Vagina (tissue), 2 donors: ENCODE measurements at regions not wholly inside any gene's neighbourhood (a gene's known extent, or its start where the extent isn't known, plus 50 kb on each side); places are given as distances from the start of the nearest gene placed in this dataset.

Experiments used
- CTCF ChIP-seq, 3 experiments: fragments of 450-650 bp in 2 of 3; fragments of 200-600 bp in 1 of 3; sonication (generic) in 1 of 3; IDR thresholded peaks; one replicate each; pipeline ENCODE4 v1.5.1; 2017 to 2019; ENCODE audit warnings: antibody characterized with exemption in 3 of 3, mild to moderate bottlenecking in 2 of 3, moderate library complexity in 2 of 3
- POLR2A ChIP-seq, 2 donors: fragments of 450-650 bp; IDR thresholded peaks; one replicate each; pipeline ENCODE4 v1.6.1; 2017; ENCODE audit warnings: antibody characterized with exemption in 2 of 2, mild to moderate bottlenecking in 2 of 2, moderate library complexity in 2 of 2
- POLR2AphosphoS5 ChIP-seq, 2 donors: sonication (generic); formaldehyde crosslinking; IDR thresholded peaks; one replicate each; pipeline ENCODE4 v1.9.0; 2017; ENCODE audit warnings: antibody characterized with exemption in 2 of 2, mild to moderate bottlenecking in 2 of 2, low read depth in 1 of 2; ENCODE audit not compliant: insufficient read depth in 1 of 2

- TF ChIP-seq POLR2A (IDR thresholded peaks at IDR 0.05) (no peak), CTCF (IDR thresholded peaks at IDR 0.05) (no peak), POLR2AphosphoS5 (IDR thresholded peaks at IDR 0.05; ENCODE audit: insufficient read depth in 1 of 2, low read depth in 1 of 2) (no peak)
These were observed 93.8 kb upstream of the UBE2E1 start for GRCh38 chr3:23711916-23712494.
